ENCODE measurements at regions not wholly inside any gene's neighbourhood (a gene's known extent, or its start where the extent isn't known, plus 50 kb on each side); places are given as distances from the start of the nearest gene placed in this dataset.

- intact Hi-C loops (cut with micrococcal nuclease), result no loop called here
- CTCF ChIA-PET, result no interaction called here
- no peak overlapping the region for H3K4me3 ChIP-seq (ENCODE audit: low read length)
- H3K9ac ChIP-seq (ENCODE audit: low read length), result no peak overlapping the region
- no peaks in the 10 kb centered on the region for H3K9me2 ChIP-seq (replicated peaks; ENCODE audit: low read length)
- no peak overlapping the region for H3K4me2 ChIP-seq (ENCODE audit: low read length)
- H2AFZ ChIP-seq (ENCODE audit: low read length), result no peak overlapping the region
- DNase-seq (no peak), ATAC-seq (no peak)
- TF ChIP-seq CTCF (conservative IDR thresholded peaks at IDR 0.05; ENCODE audit: low read depth, low read length) (no peak), EZH2phosphoT487 (IDR thresholded peaks at IDR 0.05; ENCODE audit: borderline replicate concordance, low read length) (no peak), EZH2 (IDR thresholded peaks at IDR 0.05; ENCODE audit: low read length, unreplicated experiment) (no peak)
- no peaks in the 10 kb centered on the region for H3K27me3 ChIP-seq (ENCODE audit: low read length)
- no peaks in the 10 kb centered on the region for H3F3A ChIP-seq (ENCODE audit: low read length, unreplicated experiment)
- no peaks in the 10 kb centered on the region for H3K79me2 ChIP-seq (ENCODE audit: low read length)
- no peak overlapping the region for H3K27ac ChIP-seq (ENCODE audit: low read length)
- no peaks in the 10 kb centered on the region for H3K36me3 ChIP-seq (ENCODE audit: low read depth, low read length)
- no TSS peak for BruUV-seq (replicated peaks)
- no peaks in the 10 kb centered on the region for H3K4me1 ChIP-seq (ENCODE audit: insufficient read depth, low read length)
- no peaks in the 10 kb centered on the region for H4K20me1 ChIP-seq (ENCODE audit: low read length)
- H3K9me3 ChIP-seq (ENCODE audit: low read length), result no peaks in the 10 kb centered on the region
- POLR2A ChIA-PET (ENCODE audit: unreplicated experiment), result no interaction called here
These were observed 1259.2 kb downstream of the FSCB start for GRCh38 chr14:43247877-43248276.

GRCh38 chr14:43244142-43244625 is 1262.9 kb downstream of the FSCB start:
- ChIA-PET POLR2A (ENCODE audit: unreplicated experiment) (no interaction called here), CTCF (no interaction called here)
- no peaks in the 10 kb centered on the region for H4K20me1 ChIP-seq (ENCODE audit: low read length)
- H3K4me1 ChIP-seq (ENCODE audit: insufficient read depth, low read length), result no peaks in the 10 kb centered on the region
- no peaks in the 10 kb centered on the region for H3K27me3 ChIP-seq (ENCODE audit: low read length)
- DNase-seq, result no peak
- no peak overlapping the region for H3K9ac ChIP-seq (ENCODE audit: low read length)
- H2AFZ ChIP-seq (ENCODE audit: low read length), result no peak overlapping the region
- H3K27ac ChIP-seq (ENCODE audit: low read length), result no peak overlapping the region
- no peak overlapping the region for H3K4me3 ChIP-seq (ENCODE audit: low read length)
- TF ChIP-seq CTCF (conservative IDR thresholded peaks at IDR 0.05; ENCODE audit: low read depth, low read length), result no peak
- TF ChIP-seq EZH2phosphoT487 (IDR thresholded peaks at IDR 0.05; ENCODE audit: borderline replicate concordance, low read length), result no peak
- no peak for TF ChIP-seq EZH2 (IDR thresholded peaks at IDR 0.05; ENCODE audit: low read length, unreplicated experiment)
- H3K79me2 ChIP-seq (ENCODE audit: low read length), result no peaks in the 10 kb centered on the region
- H3K9me3 ChIP-seq (ENCODE audit: low read length), result no peaks in the 10 kb centered on the region
- ATAC-seq, result no peak
- no peaks in the 10 kb centered on the region for H3K36me3 ChIP-seq (ENCODE audit: low read depth, low read length)
- intact Hi-C loops (cut with micrococcal nuclease), result no loop called here
- H3F3A ChIP-seq (ENCODE audit: low read length, unreplicated experiment), result no peaks in the 10 kb centered on the region
- H3K4me2 ChIP-seq (ENCODE audit: low read length), result no peak overlapping the region
- H3K9me2 ChIP-seq (replicated peaks; ENCODE audit: low read length), result no peaks in the 10 kb centered on the region
- no TSS peak for BruUV-seq (replicated peaks)

- Histone ChIP-seq H3K36me3 (ENCODE audit: low read depth, low read length) (no peaks in the 10 kb centered on the region), H2AFZ (ENCODE audit: low read length) (no peak overlapping the region), H3K9me3 (ENCODE audit: low read length) (no peaks in the 10 kb centered on the region), H4K20me1 (ENCODE audit: low read length) (no peaks in the 10 kb centered on the region), H3K9ac (ENCODE audit: low read length) (no peak overlapping the region), H3K4me3 (ENCODE audit: low read length) (no peak overlapping the region), H3K4me2 (ENCODE audit: low read length) (no peak overlapping the region), H3F3A (ENCODE audit: low read length, unreplicated experiment) (no peaks in the 10 kb centered on the region), H3K9me2 (replicated peaks; ENCODE audit: low read length) (no peaks in the 10 kb centered on the region), H3K4me1 (ENCODE audit: insufficient read depth, low read length) (no peaks in the 10 kb centered on the region), H3K79me2 (ENCODE audit: low read length) (no peaks in the 10 kb centered on the region), H3K27me3 (ENCODE audit: low read length) (no peaks in the 10 kb centered on the region), H3K27ac (ENCODE audit: low read length) (no peak overlapping the region)
- intact Hi-C loops (cut with micrococcal nuclease), result no loop called here
- no peak for DNase-seq
- POLR2A ChIA-PET (ENCODE audit: unreplicated experiment), result no interaction called here
- TF ChIP-seq EZH2phosphoT487 (IDR thresholded peaks at IDR 0.05; ENCODE audit: borderline replicate concordance, low read length), result no peak
- no peak for TF ChIP-seq EZH2 (IDR thresholded peaks at IDR 0.05; ENCODE audit: low read length, unreplicated experiment)
- TF ChIP-seq CTCF (conservative IDR thresholded peaks at IDR 0.05; ENCODE audit: low read depth, low read length), result no peak
- no peak for ATAC-seq
- CTCF ChIA-PET, result no interaction called here
- no TSS peak for BruUV-seq (replicated peaks)
These were observed 1263.9 kb downstream of the FSCB start for GRCh38 chr14:43243168-43243567.

Measured in PC-3 (cell line).